HEK293 (cell line): ENCODE measurements at regions not wholly inside any gene's neighbourhood (a gene's known extent, or its start where the extent isn't known, plus 50 kb on each side); places are given as distances from the start of the nearest gene placed in this dataset.

Experiments used
- CTCF ChIA-PET: fragments of 350-600 bp; formaldehyde crosslinking; extraction: SDS; loops from one replicate; lab custom pipeline; 2021; ENCODE audit warnings: antibody characterized with exemption; lab: Yijun Ruan, JAX
- POLR2A ChIA-PET: fragments of 300-600 bp; formaldehyde crosslinking; extraction: SDS; loops from one replicate; lab custom pipeline; 2020; ENCODE audit warnings: antibody characterized with exemption, inconsistent platforms; lab: Yijun Ruan, JAX
- H3K27ac ChIP-seq: fragments of 200-500 bp; sonication (Bioruptor generic); 2 replicates; pipeline ENCODE4 v1.5.1; 2014; ENCODE audit warnings: low read depth, low read length, control low read depth, inconsistent platforms; ENCODE audit errors: extremely low read depth
- H3K36me3 ChIP-seq, 2 experiments: fragments of 200-500 bp in 1 of 2; sonication (Bioruptor generic) in 1 of 2; 1 replicate in 1 of 2; 2 replicates in 1 of 2; pipeline ENCODE4 v1.5.1; 2014 to 2017; ENCODE audit warnings: inconsistent platforms in 2 of 2, low read length in 2 of 2; ENCODE audit not compliant: control insufficient read depth in 2 of 2, insufficient read depth in 1 of 2
- H3K4me1 ChIP-seq: fragments of 200-500 bp; sonication (Bioruptor generic); 2 replicates; pipeline ENCODE4 v1.5.1; 2014; ENCODE audit warnings: mild to moderate bottlenecking, low read length, inconsistent platforms; ENCODE audit not compliant: control insufficient read depth, insufficient read depth
- H3K4me3 ChIP-seq: 2 replicates; pipeline ENCODE4 v1.5.1; 2011; ENCODE audit warnings: low read depth, mild to moderate bottlenecking, control low read depth, low read length, moderate library complexity
- H3K9me3 ChIP-seq: fragments of 200-500 bp; sonication (Bioruptor generic); 2 replicates; pipeline ENCODE4 v1.5.1; 2014; ENCODE audit warnings: low read depth, low read length, inconsistent platforms; ENCODE audit not compliant: control insufficient read depth, insufficient read depth
- GLIS1 ChIP-seq: fragments of 450-650 bp; formaldehyde crosslinking; IDR thresholded peaks from 2 replicates; pipeline ENCODE4 v1.5.1; 2016; ENCODE audit warnings: missing biosample characterization, missing genetic modification characterization
- MYNN ChIP-seq: fragments of 450-650 bp; formaldehyde crosslinking; IDR thresholded peaks from 2 replicates; pipeline ENCODE4 v1.5.1; 2016; ENCODE audit warnings: missing biosample characterization, missing genetic modification characterization, borderline replicate concordance
- OSR2 ChIP-seq: fragments of 450-650 bp; formaldehyde crosslinking; IDR thresholded peaks from 2 replicates; pipeline ENCODE4 v1.5.1; 2016; ENCODE audit warnings: missing biosample characterization, missing genetic modification characterization
- SP3 ChIP-seq: fragments of 450-650 bp; formaldehyde crosslinking; IDR thresholded peaks from 2 replicates; pipeline ENCODE4 v1.5.1; 2016; ENCODE audit warnings: missing biosample characterization, missing genetic modification characterization
- YY2 ChIP-seq: fragments of 450-650 bp; formaldehyde crosslinking; IDR thresholded peaks from 2 replicates; pipeline ENCODE4 v1.5.1; 2016; ENCODE audit warnings: missing biosample characterization, missing genetic modification characterization
- ZBTB1 ChIP-seq: fragments of 450-650 bp; formaldehyde crosslinking; IDR thresholded peaks from 2 replicates; pipeline ENCODE4 v1.5.1; 2016; ENCODE audit warnings: missing biosample characterization, missing genetic modification characterization
- ZBTB11 ChIP-seq: fragments of 450-650 bp; formaldehyde crosslinking; conservative IDR thresholded peaks from 2 replicates; pipeline ENCODE4 v1.5.1; 2016; ENCODE audit warnings: low read depth, missing biosample characterization, missing genetic modification characterization
- ZBTB17 ChIP-seq: fragments of 450-650 bp; formaldehyde crosslinking; IDR thresholded peaks from 2 replicates; pipeline ENCODE4 v1.5.1; 2016; ENCODE audit warnings: missing biosample characterization, missing genetic modification characterization
- ZBTB21 ChIP-seq: fragments of 450-650 bp; formaldehyde crosslinking; IDR thresholded peaks from 2 replicates; pipeline ENCODE4 v1.5.1; 2017; ENCODE audit warnings: missing biosample characterization, missing genetic modification characterization
- ZIC2 ChIP-seq: fragments of 450-650 bp; formaldehyde crosslinking; IDR thresholded peaks from 2 replicates; pipeline ENCODE4 v1.5.1; 2016; ENCODE audit warnings: missing biosample characterization, missing genetic modification characterization
- ZNF175 ChIP-seq: fragments of 450-650 bp; formaldehyde crosslinking; IDR thresholded peaks from 2 replicates; pipeline ENCODE4 v1.5.1; 2016; ENCODE audit warnings: missing biosample characterization, missing genetic modification characterization
- ZNF19 ChIP-seq: fragments of 450-650 bp; formaldehyde crosslinking; IDR thresholded peaks from 2 replicates; pipeline ENCODE4; 2016; ENCODE audit warnings: missing biosample characterization, missing genetic modification characterization, low read depth
- ZNF239 ChIP-seq: fragments of 450-650 bp; formaldehyde crosslinking; IDR thresholded peaks from 2 replicates; pipeline ENCODE4 v1.5.1; 2016; ENCODE audit warnings: missing biosample characterization, missing genetic modification characterization
- ZNF26 ChIP-seq: fragments of 450-650 bp; formaldehyde crosslinking; IDR thresholded peaks from 2 replicates; pipeline ENCODE4 v1.5.1; 2016; ENCODE audit warnings: missing biosample characterization, missing genetic modification characterization
- ZNF266 ChIP-seq: fragments of 450-650 bp; formaldehyde crosslinking; IDR thresholded peaks from 2 replicates; pipeline ENCODE4 v1.5.1; 2016; ENCODE audit warnings: missing biosample characterization, missing genetic modification characterization, low read depth
- ZNF302 ChIP-seq: fragments of 450-650 bp; formaldehyde crosslinking; IDR thresholded peaks from 2 replicates; pipeline ENCODE4 v1.5.1; 2016; ENCODE audit warnings: missing biosample characterization, missing genetic modification characterization, low read depth
- ZNF335 ChIP-seq: fragments of 450-650 bp; formaldehyde crosslinking; conservative IDR thresholded peaks from 2 replicates; pipeline ENCODE4 v1.5.1; 2016; ENCODE audit warnings: missing biosample characterization, missing genetic modification characterization
- ZNF341 ChIP-seq: fragments of 450-650 bp; formaldehyde crosslinking; IDR thresholded peaks from 2 replicates; pipeline ENCODE4; 2016; ENCODE audit warnings: low read depth, missing biosample characterization, missing genetic modification characterization
- ZNF354C ChIP-seq: fragments of 450-650 bp; formaldehyde crosslinking; IDR thresholded peaks from 2 replicates; pipeline ENCODE4 v1.5.1; 2016; ENCODE audit warnings: missing biosample characterization, missing genetic modification characterization, low read depth, borderline replicate concordance
- ZNF366 ChIP-seq: fragments of 450-650 bp; formaldehyde crosslinking; conservative IDR thresholded peaks from 2 replicates; pipeline ENCODE4 v1.5.1; 2016; ENCODE audit warnings: missing biosample characterization, missing genetic modification characterization
- ZNF514 ChIP-seq: fragments of 450-650 bp; formaldehyde crosslinking; IDR thresholded peaks from 2 replicates; pipeline ENCODE4 v1.5.1; 2016; ENCODE audit warnings: missing biosample characterization, missing genetic modification characterization
- ZNF518A ChIP-seq: fragments of 450-650 bp; formaldehyde crosslinking; conservative IDR thresholded peaks from 2 replicates; pipeline ENCODE4 v1.5.1; 2016; ENCODE audit warnings: low read depth, missing biosample characterization, missing genetic modification characterization
- ZNF548 ChIP-seq: fragments of 450-650 bp; formaldehyde crosslinking; IDR thresholded peaks from 2 replicates; pipeline ENCODE4 v1.5.1; 2016; ENCODE audit warnings: missing biosample characterization, missing genetic modification characterization
- ZNF558 ChIP-seq: fragments of 450-650 bp; formaldehyde crosslinking; IDR thresholded peaks from 2 replicates; pipeline ENCODE4 v1.5.1; 2016; ENCODE audit warnings: missing biosample characterization, missing genetic modification characterization
- ZNF776 ChIP-seq: fragments of 450-650 bp; formaldehyde crosslinking; IDR thresholded peaks from 2 replicates; pipeline ENCODE4 v1.5.0; 2017; ENCODE audit warnings: missing biosample characterization, missing genetic modification characterization, borderline replicate concordance
- ZSCAN16 ChIP-seq: fragments of 450-650 bp; formaldehyde crosslinking; IDR thresholded peaks from 2 replicates; pipeline ENCODE4 v1.5.1; 2016; ENCODE audit warnings: missing biosample characterization, missing genetic modification characterization

DNA sequence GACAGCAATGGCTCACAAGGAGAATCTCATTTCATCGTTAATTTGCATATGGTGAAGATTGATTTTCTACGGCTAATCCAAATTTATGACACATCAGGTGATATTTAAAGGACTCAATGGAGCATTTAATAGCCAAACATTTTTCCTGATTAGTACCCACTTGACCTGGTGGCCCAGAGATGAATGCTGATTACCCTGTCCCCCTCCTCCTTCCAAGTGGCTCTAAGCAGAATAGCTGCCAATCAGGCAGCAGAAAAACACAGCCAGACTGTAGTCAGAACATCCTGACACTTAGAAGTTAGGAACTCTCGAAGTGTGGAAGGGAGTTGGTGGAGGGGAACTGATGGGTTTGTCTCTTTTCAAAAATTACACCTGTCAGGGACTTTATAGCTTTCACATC, 302.5 kb downstream of the ZNF621 start:
- no peaks in the 10 kb centered on the region for H3K4me1 ChIP-seq
- no peak overlapping the region for H3K4me3 ChIP-seq
- TF ChIP-seq ZNF548 (tag by site-specific recombination): no peak
- no peak for TF ChIP-seq ZBTB1
- no peak for TF ChIP-seq ZNF175 (tag by site-specific recombination)
- no peak for TF ChIP-seq ZIC2 (tag by site-specific recombination)
- TF ChIP-seq MYNN (tag by site-specific recombination): no peak
- TF ChIP-seq ZBTB11 (tag by site-specific recombination): no peak
- TF ChIP-seq ZNF514 (tag by site-specific recombination): no peak
- no peak for TF ChIP-seq ZNF26 (tag by site-specific recombination)
- TF ChIP-seq ZSCAN16 (tag by site-specific recombination): no peak
- no peak for TF ChIP-seq ZNF239 (tag by site-specific recombination)
- no peak for TF ChIP-seq ZNF366 (tag by site-specific recombination)
- TF ChIP-seq ZNF558 (tag by site-specific recombination): no peak
- TF ChIP-seq ZNF518A: no peak
- TF ChIP-seq ZNF302 (tag by site-specific recombination): no peak
- no peak for TF ChIP-seq ZNF354C
- TF ChIP-seq, all 188 proteins: peak for 0
- ChIA-PET POLR2A (no interaction called here), CTCF (no interaction called here)
- Histone ChIP-seq H3K9me3 (no peaks in the 10 kb centered on the region), H3K36me3 (no peaks in the 10 kb centered on the region), H3K27ac (no peak overlapping the region)

GRCh38 chr3:40827942-40828688, 303.4 kb downstream of the ZNF621 start:
- CTCF ChIA-PET: no interaction called here
- H3K4me3 ChIP-seq: no peak overlapping the region
- no peaks in the 10 kb centered on the region for H3K36me3 ChIP-seq
- H3K4me1 ChIP-seq: no peaks in the 10 kb centered on the region
- POLR2A ChIA-PET: no interaction called here
- H3K9me3 ChIP-seq: no peaks in the 10 kb centered on the region
- no peak overlapping the region for H3K27ac ChIP-seq
- TF ChIP-seq ZNF776 (no peak), ZBTB17 (tag by site-specific recombination) (no peak), ZNF19 (tag by site-specific recombination) (no peak), GLIS1 (tag by site-specific recombination) (no peak), ZBTB21 (tag by site-specific recombination) (no peak), YY2 (tag by site-specific recombination) (no peak), ZNF335 (tag by site-specific recombination) (no peak), SP3 (tag by site-specific recombination) (no peak), OSR2 (tag by site-specific recombination) (no peak), ZNF266 (tag by site-specific recombination) (no peak), ZNF341 (tag by site-specific recombination) (no peak), ZNF548 (tag by site-specific recombination) (no peak)
